ENCODE measurements at regions not wholly inside any gene's neighbourhood (a gene's known extent, or its start where the extent isn't known, plus 50 kb on each side); places are given as distances from the start of the nearest gene placed in this dataset.

- Histone ChIP-seq H3K27me3 (replicated peaks in 1 of 4; ENCODE audit: control insufficient read depth in 3 of 4, extremely low read depth in 1 of 4, insufficient read depth in 3 of 4, low read length in 3 of 4) (no peaks in the 10 kb centered on the region), H3K23me2 (ENCODE audit: low read depth, low read length) (no peaks in the 10 kb centered on the region), H3K4ac (replicated peaks; ENCODE audit: insufficient read length, low read depth, low read length) (no peak overlapping the region), H2AFZ (ENCODE audit: low read length) (no peak overlapping the region), H3K4me3 (ENCODE audit: extremely low read depth in 1 of 4, insufficient read depth in 2 of 4, low read depth in 3 of 4, low read length in 4 of 4) (no peak overlapping the region), H4K5ac (ENCODE audit: insufficient read length, low read depth, low read length) (no peak overlapping the region), H3K14ac (ENCODE audit: insufficient read length) (no peak overlapping the region), H4K91ac (replicated peaks; ENCODE audit: insufficient read length, low read length) (no peak overlapping the region), H2BK5ac (ENCODE audit: low read depth, low read length) (no peak overlapping the region), H4K20me1 (replicated peaks in 1 of 2; ENCODE audit: control insufficient read depth in 1 of 2, insufficient read depth in 2 of 2, low read length in 2 of 2) (no peaks in the 10 kb centered on the region), H3K4me2 (ENCODE audit: insufficient read depth in 1 of 2, low read depth in 2 of 2, low read length in 2 of 2) (no peak overlapping the region), H3K56ac (replicated peaks; ENCODE audit: insufficient read length, low read depth, low read length) (no peak overlapping the region), H3K18ac (ENCODE audit: extremely low read depth, low read length) (no peak overlapping the region), H2BK15ac (ENCODE audit: low read length) (no peak overlapping the region), H2BK120ac (replicated peaks; ENCODE audit: low read depth, low read length) (no peak overlapping the region), H2BK20ac (ENCODE audit: low read length) (no peak overlapping the region), H2BK12ac (ENCODE audit: low read depth, low read length) (no peak overlapping the region), H3K27ac (ENCODE audit: low read depth, low read length) (no peak overlapping the region), H3K23ac (ENCODE audit: insufficient read length) (no peak overlapping the region), H3K79me1 (ENCODE audit: low read depth, low read length) (no peaks in the 10 kb centered on the region), H3K4me1 (replicated peaks in 1 of 4; ENCODE audit: control insufficient read depth in 3 of 4, insufficient read depth in 4 of 4, low read length in 3 of 4) (no peaks in the 10 kb centered on the region), H3K9me3 (ENCODE audit: insufficient read depth in 2 of 2, low read depth in 1 of 2, low read length in 1 of 2) (peaks cover 10 to 51% of the 10 kb centered on the region in 2 experiments; a peak in 3 of 4 replicates), H2AK5ac (ENCODE audit: low read depth, low read length) (no peak overlapping the region), H4K8ac (ENCODE audit: extremely low read depth, insufficient read depth, low read length) (no peak overlapping the region), H3K9ac (replicated peaks in 1 of 4; ENCODE audit: extremely low read depth in 1 of 4, low read depth in 3 of 4, low read length in 3 of 4) (no peak overlapping the region), H3K36me3 (ENCODE audit: control insufficient read depth in 2 of 4, insufficient read depth in 4 of 4, low read length in 3 of 4) (no peaks in the 10 kb centered on the region), H3K79me2 (ENCODE audit: control insufficient read depth in 1 of 2, insufficient read depth in 2 of 2, low read length in 2 of 2) (no peaks in the 10 kb centered on the region)
- DNase-seq (ENCODE audit: low read depth in 1 of 2, low spot score in 2 of 2) (no peak), FAIRE-seq (no peak)
- CTCF ChIA-PET (ENCODE audit: partially characterized antibody), result no interaction called here
- POLR2A ChIA-PET (ENCODE audit: partially characterized antibody), result no interaction called here
- TF ChIP-seq RXRA (IDR thresholded peaks at IDR 0.05; ENCODE audit: insufficient read depth, low read depth, low read length) (no peak), CHD7 (IDR thresholded peaks at IDR 0.05; ENCODE audit: insufficient replicate concordance, low read length) (no peak)
Measured at GRCh38 chrY:20664196-20664595, 88.6 kb downstream of the EIF1AY start.
